HG02610 (cell line): ENCODE measurements at regions not wholly inside any gene's neighbourhood (a gene's known extent, or its start where the extent isn't known, plus 50 kb on each side); places are given as distances from the start of the nearest gene placed in this dataset.
A peak's percentile ranks its signal among the peaks of the same experiment; 100 is the strongest.
"Not testable (repeated sequence)": the region's sequence is repeated elsewhere in the genome, so short reads cannot be mapped to it uniquely, and the experiment has no call there.

ENCODE experiments used
- ATAC-seq: cut with Tn5 transposase; IDR thresholded peaks from one replicate; pipeline ENCODE4 v1.9.1; 2021; ENCODE audit warnings: mild to moderate bottlenecking, moderate library complexity; ENCODE audit not compliant: unreplicated experiment

GRCh38 chr4:116197317-116197809, 888.0 kb downstream of the TRAM1L1 start:
- no peak for ATAC-seq

GRCh38 chr4:116183241-116183640, 902.1 kb downstream of the TRAM1L1 start:
- no peak for ATAC-seq

DNA sequence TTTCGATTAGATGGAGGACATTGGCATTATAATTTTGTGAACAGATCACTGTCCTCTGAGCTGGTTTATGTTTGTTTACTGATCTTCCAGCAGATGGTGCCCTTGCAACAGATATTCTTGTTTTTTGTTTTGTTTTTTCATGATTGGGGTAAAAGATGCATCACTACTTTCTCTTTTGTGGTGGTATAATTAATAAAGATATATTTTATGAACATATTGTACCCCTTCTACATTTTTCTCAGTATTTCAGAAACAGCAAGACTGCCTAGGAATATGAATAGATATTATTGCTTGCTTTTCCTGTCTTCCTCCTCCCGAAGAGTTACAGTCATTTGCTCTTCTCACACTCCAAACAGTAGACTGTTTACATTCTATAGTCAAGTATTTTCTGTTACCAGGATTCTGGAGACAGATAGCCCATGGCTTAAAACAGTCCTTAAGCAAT, 905.2 kb downstream of the TRAM1L1 start:
- ATAC-seq, result no peak

DNA sequence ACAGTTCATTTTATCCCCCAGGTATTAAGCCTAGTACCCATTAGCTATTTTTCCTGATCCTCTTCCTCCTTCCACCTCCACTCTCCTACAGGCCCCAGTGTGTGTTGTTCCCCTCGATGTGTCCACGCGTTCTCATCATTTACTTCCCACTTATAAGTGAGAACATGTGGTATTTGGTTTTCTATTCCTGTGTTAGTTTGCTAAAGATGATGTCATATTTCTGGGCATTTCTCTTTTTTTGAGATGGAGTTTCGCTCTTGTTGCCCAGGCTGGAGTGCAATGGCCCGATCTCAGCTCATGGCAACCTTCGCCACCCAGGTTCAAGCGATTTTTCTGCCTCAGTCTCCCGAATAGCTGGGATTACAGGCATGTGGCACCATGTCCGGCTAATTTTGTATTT, 934.0 kb downstream of the TRAM1L1 start:
- ATAC-seq, result not testable (repeated sequence)

GRCh38 chr4:116150152-116150551, 935.2 kb downstream of the TRAM1L1 start:
- no peak for ATAC-seq

DNA sequence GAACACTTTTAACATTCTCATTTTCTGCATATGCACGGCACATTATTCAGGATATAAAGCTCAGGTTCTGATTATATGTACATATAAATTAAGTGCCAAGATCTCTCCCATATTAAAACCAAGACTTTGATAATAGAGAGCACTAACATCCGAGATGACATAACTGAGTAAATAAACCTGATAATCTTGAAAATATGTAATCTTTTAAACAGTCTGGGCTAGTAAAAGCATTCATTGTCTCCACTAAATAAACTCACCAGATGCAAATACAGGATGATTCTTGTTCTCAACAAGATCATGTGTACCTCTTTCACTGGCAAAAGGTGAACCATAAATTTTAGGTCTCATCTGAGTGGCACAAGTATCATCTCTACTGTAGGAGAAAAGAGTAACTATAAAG, 942.2 kb downstream of the TRAM1L1 start:
- no peak for ATAC-seq

DNA sequence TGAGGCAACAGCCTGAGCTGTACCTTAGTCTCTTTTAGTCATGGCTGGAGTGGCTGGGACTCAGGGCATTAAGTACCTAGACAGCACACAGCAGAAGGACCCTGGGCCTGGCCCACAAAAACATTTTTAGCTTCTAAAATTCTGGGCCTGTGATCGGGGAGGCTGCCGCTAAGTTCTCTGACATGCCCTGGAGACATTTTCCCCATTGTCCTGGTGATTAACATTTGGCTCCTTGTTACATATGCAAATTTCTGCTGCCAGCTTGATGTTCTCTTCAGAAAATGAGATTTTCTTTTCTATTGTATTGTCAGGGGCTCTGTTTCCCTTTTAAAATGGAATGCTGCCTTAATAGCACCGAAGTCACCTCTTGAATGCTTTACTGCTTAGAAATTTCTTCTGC, 952.4 kb downstream of the TRAM1L1 start:
- ATAC-seq, result no peak

DNA sequence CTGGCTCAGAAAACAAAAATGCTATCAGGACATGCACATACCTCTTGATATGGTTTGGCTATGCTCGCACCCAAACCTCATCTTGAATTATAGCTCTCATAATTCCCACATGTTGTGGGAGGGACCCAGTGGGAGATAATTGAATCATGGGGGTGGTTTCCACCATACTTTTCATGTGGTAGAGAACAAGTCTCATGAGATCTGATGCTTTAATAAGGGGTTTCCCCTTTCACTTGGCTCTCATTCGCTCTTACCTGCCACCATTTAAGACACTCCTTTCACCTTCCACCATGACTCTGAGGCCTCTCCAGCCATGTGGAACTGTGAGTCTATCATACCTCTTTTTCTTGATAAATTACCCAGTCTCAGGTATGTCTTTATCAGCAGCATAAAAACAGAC, 958.6 kb downstream of the TRAM1L1 start:
- ATAC-seq, result peak; percentile 53

- no peak for ATAC-seq
These were observed 963.3 kb downstream of the TRAM1L1 start for GRCh38 chr4:116122124-116122523.

DNA sequence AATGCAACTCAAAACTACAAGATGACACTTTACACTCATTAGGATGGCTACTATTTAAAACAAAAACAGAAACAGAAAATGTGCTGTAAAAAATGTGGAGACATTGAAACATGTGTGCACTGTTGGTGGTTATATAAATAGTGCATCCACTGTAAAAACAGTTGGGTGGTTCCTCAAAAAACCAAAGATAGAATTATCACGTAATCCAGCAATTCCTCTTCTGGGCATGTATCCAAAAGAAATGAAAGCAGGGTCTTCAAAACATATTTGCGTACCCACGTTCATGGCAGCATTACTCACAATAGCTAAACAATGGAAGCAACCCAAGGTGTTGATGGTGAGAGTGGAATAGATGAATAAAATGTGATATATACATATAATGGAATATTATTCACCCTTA, 967.2 kb downstream of the TRAM1L1 start:
- ATAC-seq, result no peak

- not testable (repeated sequence) for ATAC-seq
These were observed 972.5 kb downstream of the TRAM1L1 start for GRCh38 chr4:116112861-116113260.

GRCh38 chr4:116110713-116111112, 974.7 kb downstream of the TRAM1L1 start:
- no peak for ATAC-seq

GRCh38 chr4:116108606-116109005, 976.8 kb downstream of the TRAM1L1 start:
- ATAC-seq, result no peak

DNA sequence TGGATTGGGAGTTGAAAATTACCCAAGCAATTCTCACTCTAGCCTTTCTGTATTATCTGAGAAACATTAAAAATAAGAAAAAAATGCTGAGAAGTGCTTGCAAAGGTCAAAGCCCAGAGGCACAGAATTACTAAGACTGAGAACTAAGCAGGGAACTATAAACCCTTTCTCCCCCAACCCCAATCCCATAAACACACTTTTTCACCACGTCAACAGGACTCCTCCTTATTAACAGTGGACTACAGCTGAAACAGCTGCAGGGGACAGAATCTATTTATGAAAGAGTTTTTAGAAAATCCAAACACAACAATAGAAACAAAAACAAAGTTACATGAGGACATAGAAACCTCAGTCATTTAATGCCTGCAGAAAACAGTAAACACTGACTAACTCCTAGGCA, 984.1 kb downstream of the TRAM1L1 start:
- no peak for ATAC-seq

DNA sequence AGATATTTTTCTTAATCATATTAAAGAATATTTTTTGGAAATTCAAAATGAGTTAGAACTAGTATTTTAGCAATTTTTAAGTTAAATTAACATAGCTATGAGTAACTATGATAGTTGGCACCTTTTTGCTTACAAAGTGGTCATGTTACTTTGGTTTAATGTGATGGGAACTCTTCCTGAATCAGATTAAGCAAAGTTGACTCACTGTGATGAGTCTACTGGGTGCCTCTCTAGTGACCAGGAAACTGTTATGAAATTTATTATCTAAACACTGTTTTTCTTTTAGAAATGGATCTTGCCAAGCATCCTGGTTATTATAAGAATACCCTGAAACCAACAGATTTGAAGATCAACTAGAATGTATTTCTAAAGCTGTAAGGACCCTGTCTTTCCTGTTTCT, 985.8 kb downstream of the TRAM1L1 start:
- no peak for ATAC-seq

GRCh38 chr4:116097353-116097752, 983.9 kb upstream of the NDST4 start:
- ATAC-seq, result not testable (repeated sequence)

- ATAC-seq, result no peak
These were observed 979.5 kb upstream of the NDST4 start for GRCh38 chr4:116092961-116093360.

- no peak for ATAC-seq
These were observed 975.4 kb upstream of the NDST4 start for GRCh38 chr4:116088771-116089170.

- peak; percentile 70 for ATAC-seq
These were observed 969.5 kb upstream of the NDST4 start for GRCh38 chr4:116082808-116083366.

DNA sequence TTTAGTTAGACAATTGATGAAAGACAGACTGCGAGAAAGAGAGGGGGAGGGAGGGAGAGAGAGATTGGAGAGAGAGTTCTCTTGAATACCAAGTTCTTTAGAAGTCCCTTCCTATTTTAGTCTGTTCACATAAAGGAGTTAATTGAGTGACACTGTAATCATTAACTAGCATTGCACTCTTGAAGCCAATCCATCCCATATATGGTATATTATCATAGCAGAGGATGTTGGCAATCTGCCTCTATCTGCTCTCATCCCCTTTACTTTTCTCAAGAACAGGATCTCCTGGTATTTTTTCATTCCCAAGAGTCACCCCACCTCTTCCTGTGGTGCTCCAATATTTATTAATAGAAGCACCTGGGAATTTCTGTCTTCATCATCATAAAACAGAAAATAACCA, 959.6 kb upstream of the NDST4 start:
- no peak for ATAC-seq

DNA sequence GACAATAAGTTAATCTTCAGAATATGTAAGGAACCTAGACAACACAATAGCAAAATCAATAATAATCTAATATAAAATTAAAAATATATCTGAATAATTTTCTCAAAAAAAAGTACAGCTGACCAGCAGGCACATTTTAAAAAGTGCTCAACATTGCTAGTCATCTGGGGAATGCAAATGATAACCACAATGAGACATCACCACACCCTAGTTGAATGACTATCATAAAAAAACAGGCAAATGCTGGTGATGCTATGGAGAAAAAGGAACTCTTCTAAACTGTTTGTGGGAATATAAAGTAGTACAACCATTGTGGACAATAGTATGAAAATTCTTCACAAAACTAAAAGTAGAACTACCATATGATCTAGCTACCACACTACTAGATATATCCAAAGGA, 956.9 kb upstream of the NDST4 start:
- ATAC-seq, result peak; percentile 84

- no peak for ATAC-seq
These were observed 953.4 kb upstream of the NDST4 start for GRCh38 chr4:116066711-116067245.

- ATAC-seq, result no peak
These were observed 950.9 kb upstream of the NDST4 start for GRCh38 chr4:116064331-116064730.
